Ectodermal cell (in vitro differentiated cells): ENCODE measurements at regions not wholly inside any gene's neighbourhood (a gene's known extent, or its start where the extent isn't known, plus 50 kb on each side); places are given as distances from the start of the nearest gene placed in this dataset.
"Not testable (repeated sequence)": the region's sequence is repeated elsewhere in the genome, so short reads cannot be mapped to it uniquely, and the experiment has no call there.

Experiments
- H3K27ac ChIP-seq: 2 replicates; pipeline ENCODE4 v1.7.0; 2013; ENCODE audit warnings: mild to moderate bottlenecking, low read depth, low read length; ENCODE audit not compliant: insufficient read depth, poor library complexity, severe bottlenecking
- H3K27me3 ChIP-seq: 2 replicates; pipeline ENCODE4 v1.7.0; 2013; ENCODE audit warnings: mild to moderate bottlenecking, low read length; ENCODE audit not compliant: insufficient read depth, control insufficient read depth, poor library complexity, severe bottlenecking
- H3K36me3 ChIP-seq: one replicate; pipeline ENCODE4 v1.7.0; 2013; ENCODE audit warnings: low read length; ENCODE audit not compliant: control insufficient read depth, insufficient read depth
- H3K4me1 ChIP-seq: one replicate; pipeline ENCODE4 v1.7.0; 2013; ENCODE audit warnings: low read length; ENCODE audit not compliant: control insufficient read depth, insufficient read depth
- H3K4me3 ChIP-seq: 2 replicates; pipeline ENCODE4 v1.7.0; 2013; ENCODE audit warnings: low read depth, low read length, control low read depth; ENCODE audit not compliant: insufficient read depth
- H3K9me3 ChIP-seq: 2 replicates; pipeline ENCODE4 v1.7.0; 2013; ENCODE audit warnings: mild to moderate bottlenecking, low read length, moderate library complexity; ENCODE audit not compliant: control insufficient read depth
- WGBS, 2 experiments: methylation state at CpG; one replicate each; pipeline ENCODE4 v1.1.7; 2013; ENCODE audit warnings: missing lambda C conversion rate in 2 of 2; 5-methylcytosine and 5-hydroxymethylcytosine counted together

DNA sequence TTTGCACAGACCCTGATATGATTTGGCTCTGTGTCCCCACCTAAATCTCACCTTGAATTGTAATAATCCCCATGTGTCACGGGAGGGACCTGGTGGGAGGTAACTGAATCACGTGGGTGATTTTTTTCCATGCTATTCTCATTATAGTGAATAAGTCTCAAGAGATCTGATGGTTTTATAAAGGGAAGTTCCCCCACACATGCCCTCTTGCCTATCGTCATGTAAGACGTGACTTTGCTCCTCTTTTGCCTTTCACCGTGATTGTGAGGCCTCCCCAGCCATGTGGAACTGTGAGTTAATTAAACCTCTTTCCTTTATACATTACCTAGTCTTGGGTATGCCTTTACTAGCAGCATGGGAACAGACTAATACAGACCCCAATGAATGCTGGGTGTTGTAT, 347.4 kb downstream of the TUSC7 start:
- H3K4me1 ChIP-seq, H3K27ac ChIP-seq, H3K36me3 ChIP-seq, H3K4me3 ChIP-seq, H3K9me3 ChIP-seq, H3K27me3 ChIP-seq: not testable (repeated sequence)
- 97 to 98% methylated on average over 5 of the region's 5 CpGs for WGBS, 2 experiments

GRCh38 chr3:117059067-117059955, 349.7 kb downstream of the TUSC7 start:
- Histone ChIP-seq H3K9me3 (no peaks in the 10 kb centered on the region), H3K27me3 (no peaks in the 10 kb centered on the region), H3K4me3 (no peak overlapping the region), H3K4me1 (no peaks in the 10 kb centered on the region), H3K36me3 (no peaks in the 10 kb centered on the region), H3K27ac (no peak overlapping the region)
- WGBS, 2 experiments, result 60 to 63% methylated on average over 5 of the region's 6 CpGs

DNA sequence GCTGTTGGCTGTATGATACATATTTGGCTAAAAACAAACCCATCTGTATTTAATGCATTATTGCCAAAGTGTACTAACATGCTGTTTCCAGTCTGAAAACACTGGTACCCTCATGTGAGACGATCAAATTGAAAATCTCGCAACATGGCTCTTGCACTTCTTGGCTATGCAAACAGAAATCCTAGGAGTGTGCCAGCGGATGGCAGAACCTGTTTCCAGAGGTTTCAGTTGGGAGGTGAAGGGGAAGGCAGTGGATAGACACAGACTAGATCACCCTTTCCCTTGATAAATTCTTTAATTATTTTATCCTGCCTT, 350.3 kb downstream of the TUSC7 start:
- H3K4me1 ChIP-seq, result no peaks in the 10 kb centered on the region
- H3K27me3 ChIP-seq, result no peaks in the 10 kb centered on the region
- no peaks in the 10 kb centered on the region for H3K36me3 ChIP-seq
- 82 to 89% methylated on average over 3 of the region's 3 CpGs for WGBS, 2 experiments
- no peak overlapping the region for H3K4me3 ChIP-seq
- no peaks in the 10 kb centered on the region for H3K9me3 ChIP-seq
- H3K27ac ChIP-seq, result no peak overlapping the region

DNA sequence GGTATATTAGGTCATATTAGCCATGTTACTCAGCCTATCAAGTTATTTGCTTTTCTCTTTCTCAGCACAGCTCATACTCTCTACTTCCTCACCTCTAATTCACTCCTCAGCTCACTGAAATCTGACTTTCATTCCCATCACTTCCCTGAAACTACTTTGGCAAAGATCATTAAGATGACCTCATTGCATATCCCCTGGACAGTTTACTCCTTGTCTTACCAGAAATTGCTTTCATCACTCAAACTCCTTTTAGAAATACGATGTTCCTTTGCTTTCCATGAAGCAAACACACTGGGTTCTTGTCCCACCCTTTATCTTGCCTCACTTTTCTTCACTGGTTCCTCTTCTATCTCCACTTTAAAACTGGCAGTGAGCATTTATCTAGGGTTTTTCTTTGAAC, 354.4 kb downstream of the TUSC7 start:
- H3K4me1 ChIP-seq, result no peaks in the 10 kb centered on the region
- no peak overlapping the region for H3K4me3 ChIP-seq
- H3K27me3 ChIP-seq, result no peaks in the 10 kb centered on the region
- H3K27ac ChIP-seq, result no peak overlapping the region
- H3K36me3 ChIP-seq, result no peaks in the 10 kb centered on the region
- WGBS, 2 experiments, result 91 to 92% methylated on average over 1 of the region's 1 CpG
- H3K9me3 ChIP-seq, result no peaks in the 10 kb centered on the region

GRCh38 chr3:117068301-117068700, 358.7 kb downstream of the TUSC7 start:
- Histone ChIP-seq H3K9me3 (no peaks in the 10 kb centered on the region), H3K4me1 (no peaks in the 10 kb centered on the region), H3K27ac (no peak overlapping the region), H3K36me3 (no peaks in the 10 kb centered on the region), H3K4me3 (no peak overlapping the region), H3K27me3 (no peaks in the 10 kb centered on the region)
- 100% methylated on average over 1 to 2 of the region's 2 CpGs for WGBS, 2 experiments

GRCh38 chr3:117074826-117075225, 365.2 kb downstream of the TUSC7 start:
- WGBS, 2 experiments, result 84 to 88% methylated on average over 3 of the region's 3 CpGs
- no peaks in the 10 kb centered on the region for H3K27me3 ChIP-seq
- no peaks in the 10 kb centered on the region for H3K4me1 ChIP-seq
- no peaks in the 10 kb centered on the region for H3K36me3 ChIP-seq
- no peak overlapping the region for H3K4me3 ChIP-seq
- no peaks in the 10 kb centered on the region for H3K9me3 ChIP-seq
- H3K27ac ChIP-seq, result no peak overlapping the region

DNA sequence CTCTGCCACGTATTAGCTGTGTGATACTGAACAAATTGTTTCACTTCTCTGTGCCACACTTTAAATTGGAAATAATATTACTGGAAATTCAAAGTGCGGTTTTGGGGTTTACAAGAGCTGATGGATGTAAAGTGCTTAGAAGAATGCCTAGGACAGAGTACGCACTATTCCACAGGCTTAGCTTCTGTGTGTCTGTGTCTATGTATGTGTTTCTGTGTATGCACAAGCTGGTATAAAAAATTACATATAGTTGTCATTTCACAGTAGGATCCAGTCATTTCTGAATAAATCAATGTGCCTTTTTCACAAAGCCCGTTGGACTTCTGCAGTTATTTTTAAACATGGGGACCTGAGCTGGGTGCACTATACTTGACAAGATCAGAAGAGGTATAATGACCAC, 370.4 kb downstream of the TUSC7 start:
- Histone ChIP-seq H3K27me3 (no peaks in the 10 kb centered on the region), H3K9me3 (no peaks in the 10 kb centered on the region), H3K27ac (no peak overlapping the region), H3K4me3 (no peak overlapping the region), H3K4me1 (no peaks in the 10 kb centered on the region), H3K36me3 (no peaks in the 10 kb centered on the region)
- 89 to 90% methylated on average over 4 of the region's 4 CpGs for WGBS, 2 experiments

DNA sequence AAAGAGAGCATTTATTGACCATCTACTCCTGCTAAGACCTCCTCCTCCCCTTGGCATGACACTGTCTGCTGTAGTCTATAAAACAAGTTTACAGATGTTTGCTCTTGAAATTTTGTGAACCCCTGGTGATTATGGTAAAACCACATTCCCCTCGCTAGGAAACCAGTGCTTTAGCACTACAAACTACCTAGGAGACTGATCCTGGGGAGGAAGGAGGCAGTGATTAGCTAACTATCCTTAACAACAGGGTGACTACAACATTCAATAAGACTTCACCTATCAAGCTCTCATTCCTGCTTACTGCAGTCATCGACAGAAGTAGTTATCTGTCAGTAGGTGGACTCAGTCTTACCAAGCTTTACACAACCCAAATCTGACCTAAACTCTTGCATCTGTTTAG, 371.3 kb downstream of the TUSC7 start:
- WGBS, 2 experiments, result 28 to 35% methylated on average over 1 to 2 of the region's 2 CpGs
- Histone ChIP-seq H3K27me3 (no peaks in the 10 kb centered on the region), H3K36me3 (no peaks in the 10 kb centered on the region)

DNA sequence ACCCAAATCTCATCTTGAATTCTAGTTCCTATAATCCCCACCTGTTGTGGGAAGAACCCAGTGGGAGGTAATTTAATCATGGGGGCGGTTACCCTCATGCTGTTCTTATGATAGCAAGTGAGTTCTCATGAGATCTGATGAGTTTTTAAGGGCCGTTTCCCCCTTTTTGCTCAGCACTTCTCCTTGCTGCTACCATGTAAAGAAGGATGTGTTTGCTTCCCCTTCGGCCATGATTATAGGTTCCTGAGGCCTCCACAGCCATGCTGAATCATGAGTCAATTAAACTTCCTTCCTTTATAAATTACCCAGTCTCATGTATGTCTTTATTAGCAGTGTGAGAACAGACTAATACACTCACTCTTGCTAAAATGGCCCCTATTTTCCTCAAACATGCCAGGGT, 374.7 kb downstream of the TUSC7 start:
- Histone ChIP-seq H3K4me1 (no peaks in the 10 kb centered on the region), H3K27ac (no peak overlapping the region), H3K36me3 (no peaks in the 10 kb centered on the region), H3K9me3 (no peaks in the 10 kb centered on the region), H3K4me3 (no peak overlapping the region), H3K27me3 (no peaks in the 10 kb centered on the region)
- WGBS, 2 experiments, result 90 to 91% methylated on average over 3 of the region's 3 CpGs

More for the DNA sequence above, 371.3 kb downstream of the TUSC7 start:
- Histone ChIP-seq H3K27ac (no peak overlapping the region), H3K4me3 (no peak overlapping the region), H3K9me3 (no peaks in the 10 kb centered on the region), H3K4me1 (no peaks in the 10 kb centered on the region)

DNA sequence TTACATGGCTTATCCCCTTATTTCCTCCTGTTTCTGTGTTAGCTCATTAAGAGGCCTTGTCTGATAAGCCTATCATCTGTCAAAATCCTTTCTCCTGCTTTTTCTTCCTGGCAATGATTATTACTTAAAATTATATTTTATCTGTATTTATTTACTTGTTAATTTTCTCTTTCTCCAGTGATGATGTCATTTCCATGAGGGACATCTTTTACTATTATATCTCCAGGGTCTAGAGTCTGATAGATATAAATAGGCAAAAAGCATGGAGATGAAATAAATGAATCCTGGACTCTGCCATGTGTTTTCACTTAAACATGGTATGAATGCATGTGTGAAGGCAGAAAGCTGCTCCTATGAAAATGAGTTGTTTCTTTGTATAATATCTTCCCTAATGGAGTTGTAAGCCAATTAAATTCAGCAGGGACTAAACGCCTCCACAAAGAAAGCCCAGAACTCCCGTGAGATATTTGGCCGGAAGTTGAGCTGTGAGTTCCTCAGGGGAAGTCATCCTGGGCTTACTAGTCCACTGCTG, 375.2 kb downstream of the TUSC7 start:
- H3K4me3 ChIP-seq, result no peak overlapping the region
- WGBS, 2 experiments, result 59 to 81% methylated on average over 3 of the region's 3 CpGs

More for the DNA sequence above, 375.2 kb downstream of the TUSC7 start:
- no peaks in the 10 kb centered on the region for H3K4me1 ChIP-seq
- H3K9me3 ChIP-seq, result no peaks in the 10 kb centered on the region
- no peaks in the 10 kb centered on the region for H3K27me3 ChIP-seq
- no peaks in the 10 kb centered on the region for H3K36me3 ChIP-seq
- H3K27ac ChIP-seq, result no peak overlapping the region
